ENCODE measurements at regions not wholly inside any gene's neighbourhood (a gene's known extent, or its start where the extent isn't known, plus 50 kb on each side); places are given as distances from the start of the nearest gene placed in this dataset.
"Not testable (repeated sequence)": the region's sequence is repeated elsewhere in the genome, so short reads cannot be mapped to it uniquely, and the experiment has no call there.

DNA sequence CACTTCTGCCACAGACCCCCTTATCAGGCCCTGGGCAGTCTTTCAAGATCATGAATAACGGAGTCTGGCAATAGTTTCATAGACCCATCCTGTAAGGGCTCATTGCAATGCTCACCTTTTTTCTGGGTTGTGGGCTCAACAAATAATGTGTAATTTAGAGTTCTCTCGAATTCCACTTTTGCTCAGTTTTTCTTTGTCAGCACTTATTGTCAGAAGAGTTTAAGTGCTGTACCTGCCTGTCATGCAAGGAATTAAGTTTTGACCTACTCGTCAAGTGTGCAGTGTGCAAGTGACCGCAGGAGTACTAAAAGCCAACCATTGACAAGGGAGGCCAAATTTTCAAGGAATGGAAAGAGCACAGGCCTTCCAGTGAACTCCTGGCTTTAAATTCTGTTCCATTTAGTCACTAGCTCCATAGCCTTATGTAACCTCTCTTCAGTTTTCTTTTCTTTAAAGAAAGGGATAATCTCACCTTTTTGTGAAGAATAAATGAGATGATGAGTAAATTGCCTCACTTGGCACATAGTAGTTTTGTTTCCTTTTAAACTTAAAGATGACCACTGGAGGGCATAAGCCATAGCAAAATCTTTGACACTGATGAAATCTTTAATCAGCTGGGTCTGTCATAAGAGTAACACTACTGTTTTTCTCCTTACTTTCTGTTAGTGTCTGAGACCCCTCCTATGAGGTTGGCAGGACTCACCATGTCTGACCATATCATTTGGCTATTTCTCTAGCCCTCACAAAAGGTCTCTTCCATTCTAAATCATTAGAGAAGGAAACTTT is 313.3 kb downstream of the TYW1 start:
- 95 to 97% methylated on average over 4 of the region's 4 CpGs for WGBS, 2 donors
- no peak for DNase-seq
- no peak for TF ChIP-seq EP300 (IDR thresholded peaks at IDR 0.05)
- TF ChIP-seq, protein P1, sequence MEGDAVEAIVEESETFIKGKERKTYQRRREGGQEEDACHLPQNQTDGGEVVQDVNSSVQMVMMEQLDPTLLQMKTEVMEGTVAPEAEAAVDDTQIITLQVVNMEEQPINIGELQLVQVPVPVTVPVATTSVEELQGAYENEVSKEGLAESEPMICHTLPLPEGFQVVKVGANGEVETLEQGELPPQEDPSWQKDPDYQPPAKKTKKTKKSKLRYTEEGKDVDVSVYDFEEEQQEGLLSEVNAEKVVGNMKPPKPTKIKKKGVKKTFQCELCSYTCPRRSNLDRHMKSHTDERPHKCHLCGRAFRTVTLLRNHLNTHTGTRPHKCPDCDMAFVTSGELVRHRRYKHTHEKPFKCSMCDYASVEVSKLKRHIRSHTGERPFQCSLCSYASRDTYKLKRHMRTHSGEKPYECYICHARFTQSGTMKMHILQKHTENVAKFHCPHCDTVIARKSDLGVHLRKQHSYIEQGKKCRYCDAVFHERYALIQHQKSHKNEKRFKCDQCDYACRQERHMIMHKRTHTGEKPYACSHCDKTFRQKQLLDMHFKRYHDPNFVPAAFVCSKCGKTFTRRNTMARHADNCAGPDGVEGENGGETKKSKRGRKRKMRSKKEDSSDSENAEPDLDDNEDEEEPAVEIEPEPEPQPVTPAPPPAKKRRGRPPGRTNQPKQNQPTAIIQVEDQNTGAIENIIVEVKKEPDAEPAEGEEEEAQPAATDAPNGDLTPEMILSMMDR (IDR thresholded peaks at IDR 0.05): no peak
- no peak for TF ChIP-seq POLR2AphosphoS5 (IDR thresholded peaks at IDR 0.05)
- TF ChIP-seq POLR2A (IDR thresholded peaks at IDR 0.05): no peak
- H3K4me1 ChIP-seq: no peaks in the 10 kb centered on the region
- H3K27me3 ChIP-seq: no peaks in the 10 kb centered on the region
- H3K9me3 ChIP-seq: no peaks in the 10 kb centered on the region
- no peak overlapping the region for H3K4me3 ChIP-seq
- H3K36me3 ChIP-seq: peaks cover 9 to 98% (median 60%) of the 10 kb centered on the region in 4 donors
- H3K27ac ChIP-seq: no peak overlapping the region
- intact Hi-C loops (cut with DNase I): loop anchor here (10.0 kb wide), 1 partner anchor 265 kb away; no protein-coding TSS in a partner anchor

DNA sequence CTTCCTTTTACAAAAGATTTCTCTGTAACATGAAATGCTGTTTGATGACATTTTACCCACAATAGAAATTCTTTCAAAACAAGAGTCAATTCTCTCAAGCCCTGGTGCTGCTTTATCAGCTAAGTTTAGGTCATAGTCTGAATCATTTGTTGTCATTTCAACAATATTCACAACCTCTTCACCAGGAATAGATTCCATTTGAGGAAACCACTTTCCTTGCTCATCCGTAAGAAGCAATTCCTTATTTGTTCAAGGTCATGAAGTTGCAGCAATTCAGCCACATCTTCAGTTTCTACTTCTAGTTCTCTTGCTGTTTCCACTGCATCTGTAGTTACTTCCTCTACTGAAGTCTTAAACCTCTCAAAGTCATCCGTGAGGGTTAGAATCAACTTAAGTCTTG is 315.3 kb downstream of the TYW1 start:
- 89% methylated on average over 2 of the region's 2 CpGs for WGBS, 2 donors
- Histone ChIP-seq H3K4me3 (no peak overlapping the region), H3K36me3 (peaks cover 9 to 94% (median 62%) of the 10 kb centered on the region in 4 donors), H3K9me3 (no peaks in the 10 kb centered on the region), H3K27me3 (no peaks in the 10 kb centered on the region), H3K27ac (no peak overlapping the region), H3K4me1 (no peaks in the 10 kb centered on the region)
- intact Hi-C loops (cut with DNase I): no loop called here
- DNase-seq: no peak
- TF ChIP-seq EP300 (IDR thresholded peaks at IDR 0.05) (no peak), POLR2A (IDR thresholded peaks at IDR 0.05) (no peak), POLR2AphosphoS5 (IDR thresholded peaks at IDR 0.05) (no peak)
- TF ChIP-seq, protein P1 (IDR thresholded peaks at IDR 0.05): no peak

DNA sequence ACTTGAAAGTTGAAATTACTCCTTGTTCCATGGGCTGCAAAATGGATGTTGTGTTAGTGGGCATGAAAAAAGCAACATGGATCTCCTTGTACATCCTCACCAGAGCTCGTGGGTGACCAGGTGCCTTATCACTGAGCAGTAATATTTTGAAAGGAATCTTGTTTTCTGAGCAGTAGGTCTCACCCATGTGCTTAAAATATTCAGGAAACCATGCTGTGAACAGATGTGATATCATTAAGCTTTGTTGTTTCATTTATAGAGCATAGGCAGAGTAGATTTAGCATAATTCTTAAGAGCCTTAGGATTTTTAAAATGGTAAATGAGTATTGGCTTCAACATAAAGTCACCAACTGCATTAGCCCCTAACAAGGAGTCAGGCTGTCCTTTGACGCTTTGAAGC is 316.6 kb downstream of the TYW1 start:
- no peak for DNase-seq
- Histone ChIP-seq H3K36me3 (peaks cover 6 to 92% (median 63%) of the 10 kb centered on the region in 4 donors), H3K27me3 (no peaks in the 10 kb centered on the region), H3K27ac (no peak overlapping the region), H3K9me3 (no peaks in the 10 kb centered on the region), H3K4me3 (no peak overlapping the region), H3K4me1 (no peaks in the 10 kb centered on the region)
- WGBS, 2 donors: 94 to 96% methylated on average over 2 of the region's 2 CpGs
- TF ChIP-seq POLR2AphosphoS5 (IDR thresholded peaks at IDR 0.05) (no peak), EP300 (IDR thresholded peaks at IDR 0.05) (no peak), POLR2A (IDR thresholded peaks at IDR 0.05) (no peak)
- TF ChIP-seq, protein P1 (IDR thresholded peaks at IDR 0.05): no peak
- intact Hi-C loops (cut with DNase I): no loop called here

DNA sequence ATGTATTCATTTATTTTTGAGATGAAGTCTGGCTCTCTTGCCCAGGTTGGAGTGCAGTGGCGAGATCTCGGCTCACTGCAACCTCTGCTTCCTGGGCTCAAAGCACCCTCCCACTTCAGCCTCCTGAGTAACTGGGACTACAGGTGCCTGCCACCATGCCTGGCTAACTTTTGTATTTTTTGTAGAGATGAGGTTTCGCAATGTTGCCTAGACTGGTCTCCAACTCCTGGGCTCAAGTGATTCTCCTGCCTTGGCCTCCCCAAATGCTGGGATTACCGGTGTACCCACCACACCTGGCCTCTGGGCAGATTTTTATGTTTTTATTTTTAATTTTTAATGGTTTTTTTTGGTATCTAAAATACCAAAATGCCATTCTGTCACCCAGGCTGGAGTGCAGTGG is 320.3 kb downstream of the TYW1 start:
- H3K4me1 ChIP-seq; DNase-seq; H3K9me3 ChIP-seq; H3K27ac ChIP-seq; H3K27me3 ChIP-seq; H3K4me3 ChIP-seq; intact Hi-C loops (cut with DNase I): not testable (repeated sequence)
- WGBS, 2 donors: 96 to 97% methylated on average over 4 of the region's 4 CpGs
- H3K36me3 ChIP-seq: peaks cover 0 to 87% (median 36%) of the 10 kb centered on the region in 4 donors

DNA sequence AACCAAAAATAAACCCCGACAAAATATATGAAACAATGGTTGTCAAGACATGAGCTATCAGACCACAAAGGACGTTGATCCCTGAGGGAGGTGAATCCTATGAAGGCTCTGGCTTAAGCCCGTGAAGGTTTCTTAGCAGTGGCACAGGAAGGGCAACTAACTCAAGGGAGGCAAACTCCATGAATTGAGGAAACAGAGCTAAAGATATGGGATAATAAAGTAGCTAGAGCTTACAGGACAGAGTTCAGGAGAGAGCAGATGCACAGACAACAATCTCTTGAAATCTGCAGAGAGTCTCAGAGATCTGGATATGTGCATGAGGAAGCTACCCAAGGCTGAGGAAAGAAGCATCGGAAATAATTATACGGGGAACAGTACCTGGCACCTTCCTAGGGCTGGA is 331.6 kb downstream of the TYW1 start:
- intact Hi-C loops (cut with DNase I); H3K4me1 ChIP-seq; H3K9me3 ChIP-seq; H3K4me3 ChIP-seq; H3K27me3 ChIP-seq; H3K27ac ChIP-seq; DNase-seq; H3K36me3 ChIP-seq: not testable (repeated sequence)
- 63 to 80% methylated on average over 5 of the region's 5 CpGs for WGBS, 2 donors

DNA sequence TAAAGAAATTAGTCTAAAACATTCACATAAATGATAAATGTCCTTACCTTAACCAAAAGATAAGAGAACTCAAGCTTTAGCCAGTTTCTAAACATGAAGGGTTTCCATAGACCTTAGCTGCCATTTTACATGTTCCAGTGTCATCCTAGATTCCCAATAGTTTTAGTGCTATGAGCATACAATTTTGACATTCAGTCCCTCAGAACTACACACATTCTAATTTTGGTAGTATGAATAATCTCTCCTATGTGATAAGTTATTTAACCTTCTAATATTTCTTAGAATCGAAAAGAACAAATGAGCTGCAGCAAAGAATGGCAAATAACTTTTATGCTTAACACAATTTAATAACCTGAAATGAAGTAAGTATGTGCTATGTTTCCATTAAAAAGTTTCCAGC is 338.5 kb downstream of the TYW1 start:
- intact Hi-C loops (cut with DNase I); DNase-seq; H3K9me3 ChIP-seq; H3K27me3 ChIP-seq; H3K36me3 ChIP-seq; H3K4me3 ChIP-seq; H3K27ac ChIP-seq; H3K4me1 ChIP-seq: not testable (repeated sequence)
- WGBS, 2 donors: 100% methylated on average over 1 of the region's 1 CpG

DNA sequence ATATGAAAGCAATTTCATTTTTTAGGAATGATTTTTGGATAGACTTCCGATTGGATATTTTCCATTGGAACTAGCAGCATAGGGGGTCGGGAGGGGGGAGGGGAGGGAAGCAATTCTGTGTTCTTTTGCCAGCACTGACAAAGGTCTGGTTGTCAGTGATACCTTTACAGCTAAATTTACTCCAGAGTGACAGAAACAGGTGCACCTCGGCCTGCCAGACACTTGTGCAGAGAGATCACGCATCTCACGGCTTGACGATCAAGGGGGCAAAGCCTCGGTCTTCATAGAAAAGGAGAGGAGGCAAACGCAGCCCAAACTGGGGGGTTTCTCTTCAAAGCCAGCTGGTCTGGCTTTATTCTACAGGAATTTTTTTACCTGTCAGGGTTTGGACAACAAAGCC is 339.0 kb downstream of the TYW1 start:
- intact Hi-C loops (cut with DNase I); H3K27ac ChIP-seq; H3K27me3 ChIP-seq; H3K36me3 ChIP-seq; H3K9me3 ChIP-seq; H3K4me1 ChIP-seq; DNase-seq; H3K4me3 ChIP-seq: not testable (repeated sequence)
- WGBS, 2 donors: 93 to 94% methylated on average over 1 to 2 of the region's 8 CpGs

DNA sequence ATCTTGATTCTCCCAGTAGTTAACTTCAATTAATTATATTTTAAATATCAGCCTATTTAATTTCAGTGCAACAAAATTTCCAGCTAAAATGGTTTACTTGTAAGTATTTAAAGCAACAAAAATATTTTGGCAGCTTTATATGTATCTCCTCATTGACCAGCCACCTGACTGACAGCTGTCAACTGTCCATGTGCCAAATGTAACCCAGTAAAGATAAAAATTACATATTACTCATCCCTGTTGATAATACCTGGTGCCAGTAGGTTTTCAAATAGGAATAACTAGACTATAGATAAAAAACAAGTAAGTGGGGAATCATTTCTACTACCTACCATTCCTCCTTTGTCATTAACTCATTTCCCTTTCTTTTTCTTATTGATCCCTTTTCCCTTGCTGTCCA is 341.9 kb downstream of the TYW1 start:
- intact Hi-C loops (cut with DNase I): not testable (repeated sequence)
- peaks cover 0 to 12% (median 8%) of the 10 kb centered on the region in 4 donors for H3K36me3 ChIP-seq

More for the DNA sequence above, 341.9 kb downstream of the TYW1 start:
- not testable (repeated sequence) for H3K9me3 ChIP-seq, H3K4me1 ChIP-seq, H3K4me3 ChIP-seq, DNase-seq, H3K27me3 ChIP-seq, H3K27ac ChIP-seq
